ENCODE measurements at regions not wholly inside any gene's neighbourhood (a gene's known extent, or its start where the extent isn't known, plus 50 kb on each side); places are given as distances from the start of the nearest gene placed in this dataset.
"Not testable (repeated sequence)": the region's sequence is repeated elsewhere in the genome, so short reads cannot be mapped to it uniquely, and the experiment has no call there.

DNA sequence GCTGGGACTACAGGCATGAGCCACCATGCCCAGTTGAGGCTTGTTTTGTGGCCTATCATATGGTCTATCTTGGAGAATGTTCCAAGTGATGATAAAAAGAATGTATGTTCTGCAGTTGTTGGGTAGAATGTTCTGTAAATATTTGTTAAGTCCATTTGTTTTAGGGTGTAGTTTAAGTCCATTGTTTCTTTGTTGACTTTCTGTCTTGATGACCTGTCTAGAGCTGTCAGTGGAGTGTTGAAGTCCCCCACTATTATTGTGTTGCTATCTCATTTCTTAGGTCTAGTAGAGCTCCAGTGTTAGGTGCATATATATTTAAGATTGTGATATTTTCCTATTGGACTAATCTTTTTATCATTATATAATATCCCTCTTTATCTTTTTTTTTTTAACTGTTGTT, 284.3 kb upstream of the EXOC2 start:
- not testable (repeated sequence) for DNase-seq

DNA sequence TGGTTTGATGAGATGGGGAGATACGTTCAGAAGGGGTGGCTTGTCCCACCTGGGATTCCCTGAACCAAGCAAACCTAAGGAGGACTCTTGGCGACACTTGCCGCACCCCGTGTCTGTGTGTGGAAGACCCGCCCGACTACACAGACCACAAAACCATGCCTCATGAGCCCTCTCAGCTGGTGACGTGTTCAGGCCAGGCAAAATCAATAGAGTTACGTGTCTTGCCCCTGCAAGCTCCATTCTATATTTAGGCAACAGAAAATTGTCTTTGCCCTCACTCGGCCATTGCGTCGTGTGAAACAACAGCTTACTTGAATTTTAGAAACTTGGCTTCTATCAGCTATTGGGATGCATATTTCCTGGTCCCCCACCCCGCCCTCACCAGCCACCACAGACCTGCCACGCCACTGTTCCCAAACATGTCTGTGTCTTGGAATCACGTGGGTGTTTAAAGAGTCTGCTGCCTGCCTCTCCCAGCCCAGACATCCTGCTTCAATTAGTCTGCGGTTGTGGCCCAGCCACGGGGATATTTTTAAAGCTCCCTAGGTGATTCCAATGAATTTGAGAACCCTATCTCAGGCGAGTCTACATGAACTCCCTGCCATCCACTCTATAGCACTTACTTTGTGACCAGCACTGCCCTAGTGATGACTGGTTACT, 279.2 kb upstream of the EXOC2 start:
- DNase-seq, result no peak

DNA sequence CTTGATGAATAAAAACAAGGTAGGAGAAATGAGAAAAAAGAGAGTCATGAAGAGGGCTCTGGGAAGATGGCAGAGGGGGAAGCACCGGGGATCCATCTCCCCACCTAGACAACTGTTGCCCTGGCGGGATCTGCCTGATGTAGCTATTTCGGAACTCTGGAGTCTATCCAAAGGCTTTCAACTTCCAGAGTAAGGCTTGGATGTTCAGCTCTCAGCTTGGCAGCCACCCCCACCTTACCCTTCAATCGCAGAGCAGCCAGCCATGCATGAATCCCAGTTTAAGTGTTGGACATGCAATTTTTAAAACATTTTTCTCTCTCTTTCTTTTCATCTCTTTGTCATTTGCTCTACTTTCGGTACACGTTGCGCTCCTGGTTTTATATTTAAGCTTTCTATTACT, 275.9 kb upstream of the EXOC2 start:
- DNase-seq, result no peak

DNA sequence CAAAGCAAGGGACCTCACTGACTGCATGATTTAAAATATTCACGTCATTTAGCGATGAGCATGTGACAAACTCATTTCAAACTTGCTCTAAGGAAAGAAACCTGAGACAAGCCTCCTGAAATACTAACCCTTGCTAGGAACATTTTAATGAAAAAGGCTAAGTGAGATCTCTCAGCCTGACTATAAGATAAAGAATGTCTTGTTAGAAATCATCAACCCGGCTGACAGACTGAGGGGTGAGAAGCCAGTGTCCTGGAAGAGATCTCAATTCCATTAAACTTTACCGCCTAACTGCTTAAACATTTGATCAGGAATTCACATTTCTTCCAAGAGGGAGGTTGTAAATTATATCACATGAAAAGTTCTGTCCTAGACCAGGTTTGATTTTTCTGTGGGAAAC, 274.8 kb upstream of the EXOC2 start:
- DNase-seq, result no peak

DNA sequence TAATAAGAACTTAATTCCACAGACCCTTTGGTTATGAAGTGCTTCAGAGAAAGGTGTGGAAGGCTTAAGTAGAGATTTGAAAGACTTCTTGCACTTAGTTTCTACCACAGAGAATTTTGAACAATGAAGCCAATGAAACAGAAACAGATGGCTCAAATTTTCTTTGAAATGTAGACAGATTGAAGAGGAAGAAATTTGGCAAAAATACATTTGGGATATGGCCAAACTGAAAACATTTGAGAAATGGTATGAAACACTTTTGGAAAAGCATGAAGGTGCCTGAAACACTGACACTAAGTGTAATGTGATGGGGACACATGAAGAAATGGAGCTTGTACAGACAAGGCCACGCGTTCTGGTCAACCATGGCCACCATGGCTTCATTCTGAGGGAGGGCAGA, 272.4 kb upstream of the EXOC2 start:
- DNase-seq, result no peak

DNA sequence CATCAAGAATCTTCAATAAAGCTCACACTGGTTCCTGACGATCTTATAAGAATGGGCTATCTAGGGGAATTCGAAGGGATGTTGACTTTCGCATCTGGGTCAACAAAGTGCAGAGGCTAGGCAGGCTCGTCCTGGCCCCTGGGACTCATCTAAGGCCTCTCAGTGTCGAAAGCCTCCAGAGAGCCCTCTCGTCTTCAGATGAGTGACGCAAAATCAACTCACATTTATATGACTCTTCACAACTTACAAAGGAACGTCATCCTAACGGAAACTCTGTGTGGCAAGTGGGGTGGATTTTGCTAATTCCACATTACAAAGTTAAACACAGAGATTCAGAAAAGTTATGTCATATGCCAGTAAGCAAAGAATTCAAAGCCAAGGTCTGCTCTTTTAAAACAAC, 270.5 kb upstream of the EXOC2 start:
- DNase-seq, result no peak

DNA sequence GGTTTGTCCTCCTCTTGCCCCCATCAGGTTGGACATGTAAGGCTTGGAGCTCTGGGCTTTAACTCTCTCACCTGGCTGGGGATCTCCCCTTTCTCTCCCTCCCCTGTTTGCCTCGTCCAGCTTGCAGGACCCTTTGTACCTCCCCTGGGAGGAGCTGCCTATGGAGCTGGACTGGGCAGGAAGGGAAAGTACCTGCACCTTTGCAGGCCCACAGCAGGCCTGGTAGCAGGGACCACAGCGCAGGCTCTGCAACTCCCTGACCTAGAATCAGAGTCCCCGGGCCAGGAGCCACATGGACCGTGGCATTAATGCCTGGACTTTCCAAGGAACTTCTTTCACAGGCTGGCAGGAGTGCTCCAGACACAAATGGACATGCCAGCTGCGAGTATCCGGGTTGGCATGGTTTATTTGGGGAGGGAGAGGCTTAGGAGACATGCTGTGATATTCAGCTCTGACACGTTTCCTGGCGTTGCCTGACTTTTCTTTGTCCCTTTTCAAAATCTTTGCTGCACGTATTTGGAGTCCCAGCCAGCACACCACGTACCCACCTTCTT, 268.5 kb upstream of the EXOC2 start:
- DNase-seq, result no peak

DNA sequence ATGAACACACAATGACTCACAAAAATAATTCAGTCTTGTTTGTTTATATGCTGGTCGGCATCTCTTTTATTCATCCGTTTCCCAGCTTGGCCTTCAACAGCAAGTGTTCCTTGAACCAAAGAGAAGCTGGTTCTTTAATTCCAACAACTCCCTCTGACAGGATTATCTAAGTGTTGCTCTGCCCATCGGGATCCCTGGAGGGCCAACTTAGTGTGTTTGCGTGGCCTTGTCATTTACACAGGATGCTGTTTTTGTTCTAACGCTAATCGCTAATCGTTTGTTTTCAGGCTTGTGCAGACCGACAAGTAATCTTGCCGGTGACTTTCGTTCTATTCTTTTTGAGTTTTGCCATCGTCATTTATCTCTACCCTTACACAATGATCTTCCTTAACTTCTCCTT, 267.4 kb upstream of the EXOC2 start:
- no peak for DNase-seq

DNA sequence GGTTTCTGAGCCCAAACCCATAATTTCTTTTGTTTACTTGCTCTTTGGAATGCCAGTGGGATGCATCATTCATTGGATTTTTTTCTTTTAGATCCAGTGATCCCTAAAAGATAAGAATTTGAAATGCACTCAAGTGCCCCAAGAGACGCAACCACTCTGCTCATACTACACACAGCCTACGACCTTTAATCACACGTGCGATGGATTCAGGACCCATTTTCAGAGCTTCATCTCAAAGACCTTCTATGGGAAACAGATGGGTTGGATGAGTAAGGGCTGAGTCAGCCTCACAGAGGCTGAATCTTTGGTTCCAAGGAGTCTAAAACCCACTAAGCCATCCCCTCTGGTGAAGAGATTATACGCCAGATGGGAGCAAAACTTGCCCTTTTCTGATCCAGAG, 265.5 kb upstream of the EXOC2 start:
- no peak for DNase-seq

DNA sequence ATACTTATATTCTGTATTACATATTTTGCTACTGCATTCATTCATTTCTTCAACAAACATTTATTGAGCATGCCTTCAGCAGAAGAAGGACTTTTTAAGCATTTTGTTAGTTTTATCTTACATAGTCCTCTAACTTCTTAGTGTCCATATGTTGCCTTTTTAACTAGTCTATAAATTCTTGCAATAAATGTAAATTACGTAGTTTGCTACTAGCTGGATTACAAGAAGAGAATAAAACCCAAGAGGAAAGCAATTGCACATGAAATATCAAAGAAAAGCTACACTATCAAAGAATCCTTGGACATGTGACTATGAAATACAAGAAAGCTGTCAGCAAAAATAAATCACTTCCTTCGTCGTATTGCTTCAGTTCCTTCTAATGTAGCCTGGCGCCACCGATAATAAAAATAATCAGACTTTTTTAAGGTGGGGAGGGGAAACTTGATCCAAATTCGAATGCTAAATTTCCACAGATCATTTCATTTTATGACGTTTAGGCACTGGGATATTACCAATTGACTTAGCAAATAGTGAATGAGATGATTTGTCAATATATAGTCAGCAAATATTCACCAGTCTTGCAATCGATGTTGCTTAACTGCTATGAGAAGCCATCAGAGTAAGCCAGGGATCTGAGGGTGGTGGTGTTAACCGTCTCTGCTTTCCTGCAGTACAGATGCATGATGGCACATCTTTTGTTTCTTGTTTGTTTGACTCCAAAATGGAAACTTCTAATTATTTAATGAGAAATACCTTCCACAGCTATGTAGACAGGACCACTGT, 258.7 kb upstream of the EXOC2 start:
- DNase-seq, result no peak

DNA sequence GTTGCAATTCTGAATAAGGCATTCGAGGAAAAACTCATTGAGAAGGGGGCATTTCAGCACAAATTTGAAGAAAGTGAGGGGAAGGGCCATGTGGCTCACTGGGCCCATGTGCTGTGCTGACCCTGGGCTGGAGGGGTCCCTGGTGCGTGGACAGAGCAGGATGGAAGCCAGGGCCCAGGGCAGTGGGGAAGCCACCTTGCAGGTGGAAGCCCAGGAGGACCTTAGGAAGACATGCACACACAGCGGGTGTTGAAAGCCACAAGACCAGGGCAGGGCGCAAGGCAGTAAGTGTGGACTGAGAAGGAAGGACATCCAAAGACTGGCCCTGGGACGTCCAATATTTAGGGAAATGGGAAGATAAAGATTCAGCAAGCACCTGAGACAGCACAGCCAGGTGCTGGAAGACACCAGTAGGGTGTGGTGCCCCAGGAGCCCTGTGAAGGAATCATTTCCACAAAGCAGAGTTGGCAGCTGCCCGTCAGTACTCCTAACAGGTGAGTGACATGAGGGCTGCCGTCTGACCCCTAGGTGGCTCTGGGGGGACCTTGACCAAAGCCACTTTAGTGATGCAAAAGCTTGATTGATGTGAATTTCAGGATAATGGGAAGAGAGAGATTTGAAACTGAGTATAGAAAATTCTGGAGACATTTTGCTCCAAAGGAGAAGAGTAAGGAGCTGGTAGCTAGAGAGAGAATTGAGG, 254.4 kb upstream of the EXOC2 start:
- no peak for DNase-seq

DNA sequence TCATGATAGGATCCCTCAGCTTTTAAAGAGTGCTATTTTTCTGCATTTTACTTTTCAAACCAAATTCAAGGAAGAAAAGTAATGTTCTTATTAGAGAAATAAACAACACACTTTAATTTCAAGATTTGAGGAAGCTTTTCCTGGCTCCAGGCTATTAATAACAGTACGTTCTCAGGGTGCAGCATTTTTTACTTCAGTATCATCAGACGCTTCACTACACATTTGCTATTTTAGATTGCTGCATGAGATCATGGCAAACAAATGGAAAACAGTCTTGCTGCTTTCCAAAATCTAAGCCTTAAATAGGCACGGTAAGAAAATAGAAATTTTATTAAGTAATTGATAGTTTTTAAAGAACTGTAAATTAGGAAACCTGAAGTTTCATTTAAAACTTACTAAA, 253.6 kb upstream of the EXOC2 start:
- DNase-seq, result no peak

DNA sequence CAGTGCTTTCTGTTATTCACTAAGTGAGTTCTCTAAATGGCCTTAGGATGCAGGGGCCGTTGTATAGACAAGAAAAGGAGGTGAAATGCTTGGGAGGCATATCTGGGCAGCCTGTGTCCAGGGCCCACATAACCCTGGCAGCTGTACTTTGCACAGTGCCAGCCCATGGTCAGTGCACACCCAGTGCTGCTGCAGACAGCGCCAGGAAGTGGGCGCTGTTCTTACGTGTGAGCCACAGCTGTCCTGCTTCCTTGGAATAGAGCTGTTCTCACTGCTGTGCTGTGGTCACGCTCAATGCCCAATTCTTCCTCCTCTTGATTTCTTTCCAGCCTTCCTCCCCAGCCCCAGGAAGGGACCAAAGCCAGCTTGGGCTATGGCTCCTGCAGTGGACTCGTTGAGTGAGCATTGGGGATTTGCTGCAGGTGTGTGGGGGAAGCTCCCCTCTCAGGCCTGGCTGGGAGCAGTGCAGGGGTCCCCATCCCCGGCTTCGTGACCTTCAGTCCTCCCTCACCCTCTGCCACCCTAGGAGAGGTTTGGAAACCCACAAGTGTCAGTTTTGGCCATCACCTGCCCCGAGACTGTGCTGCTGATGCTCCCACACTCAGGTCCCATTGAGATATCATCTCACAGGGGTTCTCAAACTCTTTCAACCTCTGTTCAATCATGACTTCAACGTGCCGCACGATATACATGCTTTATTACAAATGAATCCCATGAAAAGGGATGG, 246.8 kb upstream of the EXOC2 start:
- no peak for DNase-seq

DNA sequence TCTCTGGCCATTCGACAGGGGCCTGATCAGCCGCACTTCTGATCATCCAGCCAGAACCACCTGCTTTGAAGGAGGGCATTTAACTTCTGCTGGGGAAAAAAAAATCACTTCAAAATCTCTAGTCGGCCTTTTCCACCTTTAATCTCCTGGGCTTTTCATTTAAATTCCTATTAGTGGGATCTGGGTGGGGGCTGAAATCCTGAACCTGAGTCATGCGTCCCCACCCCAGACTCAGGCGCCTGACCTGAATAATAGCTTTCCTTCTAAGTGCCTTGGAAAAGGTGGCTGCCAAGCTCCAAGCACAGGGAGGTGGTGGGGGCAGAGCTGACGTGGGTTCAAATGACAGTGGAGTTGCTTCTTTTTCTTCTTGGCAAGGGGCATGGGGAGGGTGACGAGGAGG, 246.0 kb upstream of the EXOC2 start:
- no peak for DNase-seq

DNA sequence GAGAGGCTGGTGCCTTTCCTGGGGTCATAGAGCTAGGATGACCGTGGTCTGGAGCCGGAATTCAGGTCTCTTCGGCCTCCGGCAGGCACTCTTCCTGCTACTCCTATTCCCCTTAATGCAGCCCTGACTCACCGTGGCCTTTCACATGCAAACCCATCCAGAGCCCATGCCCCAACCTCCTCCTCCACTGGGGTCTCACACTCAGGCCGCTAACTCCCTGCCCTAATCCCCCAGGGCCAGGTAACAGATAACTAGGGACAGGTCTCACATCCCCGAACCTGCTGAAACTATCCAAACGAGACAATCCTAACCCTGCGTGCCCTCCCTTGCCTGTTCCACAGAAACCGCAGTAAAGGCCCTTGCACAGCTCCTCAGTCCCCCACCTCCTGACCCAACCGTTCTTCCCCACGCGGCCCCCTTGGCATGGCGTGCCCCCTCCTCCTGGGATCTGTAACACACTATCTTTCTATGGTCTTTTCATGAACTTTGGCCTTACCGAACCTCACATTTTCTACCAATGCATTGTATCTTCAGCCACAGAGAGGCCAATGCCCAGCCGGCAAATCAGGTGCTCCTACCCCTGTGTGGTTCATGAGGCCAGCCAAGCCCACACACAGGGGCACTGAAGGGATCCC, 245.4 kb upstream of the EXOC2 start:
- DNase-seq, result no peak

DNA sequence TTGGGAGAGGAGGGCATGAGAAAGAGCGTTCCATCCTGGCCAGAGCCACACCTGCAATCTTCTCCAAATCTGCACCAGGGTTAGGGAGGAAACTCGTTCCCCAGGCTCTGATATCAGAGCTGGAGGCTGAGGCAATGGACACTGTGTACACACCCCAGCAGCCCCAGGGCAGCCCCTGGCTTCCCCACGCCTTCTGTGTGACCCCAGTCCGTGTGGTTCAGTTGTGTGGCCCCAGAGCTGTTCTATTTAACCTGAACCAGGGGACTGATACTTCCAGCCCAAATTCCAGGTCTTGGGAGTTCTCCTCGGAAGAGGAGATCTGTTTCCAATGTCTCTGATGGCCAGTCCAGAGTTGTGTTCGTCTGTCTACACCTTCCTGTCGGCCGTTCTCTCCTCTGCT, 242.6 kb upstream of the EXOC2 start:
- no peak for DNase-seq

DNA sequence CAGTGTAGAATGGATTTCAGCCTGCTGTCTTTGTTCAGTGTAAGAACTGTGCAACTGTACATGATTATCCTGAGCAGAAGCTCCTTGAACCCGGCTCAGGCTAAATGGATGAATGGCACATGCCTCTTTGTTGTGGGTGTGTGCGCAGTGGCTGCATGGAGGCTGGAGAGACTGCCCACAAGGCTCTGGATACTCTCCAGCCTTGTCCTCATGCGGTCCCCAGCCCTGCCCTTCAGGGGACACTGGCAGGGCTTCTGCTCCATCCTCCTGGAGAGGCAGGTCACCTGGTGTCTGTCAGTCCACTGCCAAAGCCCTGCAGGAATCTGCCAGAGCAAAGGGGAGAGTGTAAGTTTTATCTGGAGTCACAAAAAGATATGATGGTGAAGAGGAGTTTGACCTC, 241.7 kb upstream of the EXOC2 start:
- no peak for DNase-seq

DNA sequence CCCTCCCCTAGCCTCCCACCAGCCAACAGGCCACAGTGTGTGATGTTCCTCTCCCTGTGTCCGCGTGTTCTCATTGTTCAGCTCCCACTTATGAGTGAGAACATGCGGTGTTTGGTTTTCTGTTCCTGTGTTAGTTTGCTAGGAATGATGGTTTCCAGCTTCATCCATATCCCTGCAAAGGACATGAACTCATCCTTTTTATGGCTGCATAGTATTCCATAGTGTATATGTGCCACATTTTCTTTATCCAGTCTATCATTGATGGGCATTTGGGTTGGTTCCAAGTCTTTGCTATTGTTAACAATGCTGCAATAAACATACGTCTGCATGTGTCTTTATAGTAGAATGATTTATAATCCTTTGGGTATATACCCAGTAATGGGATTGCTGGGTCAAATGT, 239.0 kb upstream of the EXOC2 start:
- not testable (repeated sequence) for DNase-seq

DNA sequence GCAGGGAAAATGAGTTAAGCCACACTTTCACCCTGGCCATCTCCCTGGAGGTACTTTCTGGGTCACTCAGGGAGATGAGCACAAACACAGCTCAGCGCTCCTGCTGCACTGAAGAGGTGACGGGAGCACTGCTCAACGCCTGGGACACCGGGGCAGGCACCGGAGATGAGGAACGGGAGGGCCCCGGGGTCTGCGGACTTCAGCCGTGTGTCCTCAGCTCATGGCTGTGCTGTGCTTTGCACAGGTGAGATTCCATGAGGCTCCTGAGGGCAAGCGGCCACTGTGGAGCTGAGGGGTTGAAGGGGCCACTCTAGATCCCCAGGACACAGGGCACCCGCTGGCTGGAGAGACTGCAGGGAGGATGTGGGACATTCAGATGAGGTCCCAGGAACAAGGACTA, 234.2 kb upstream of the EXOC2 start:
- no peak for DNase-seq

DNA sequence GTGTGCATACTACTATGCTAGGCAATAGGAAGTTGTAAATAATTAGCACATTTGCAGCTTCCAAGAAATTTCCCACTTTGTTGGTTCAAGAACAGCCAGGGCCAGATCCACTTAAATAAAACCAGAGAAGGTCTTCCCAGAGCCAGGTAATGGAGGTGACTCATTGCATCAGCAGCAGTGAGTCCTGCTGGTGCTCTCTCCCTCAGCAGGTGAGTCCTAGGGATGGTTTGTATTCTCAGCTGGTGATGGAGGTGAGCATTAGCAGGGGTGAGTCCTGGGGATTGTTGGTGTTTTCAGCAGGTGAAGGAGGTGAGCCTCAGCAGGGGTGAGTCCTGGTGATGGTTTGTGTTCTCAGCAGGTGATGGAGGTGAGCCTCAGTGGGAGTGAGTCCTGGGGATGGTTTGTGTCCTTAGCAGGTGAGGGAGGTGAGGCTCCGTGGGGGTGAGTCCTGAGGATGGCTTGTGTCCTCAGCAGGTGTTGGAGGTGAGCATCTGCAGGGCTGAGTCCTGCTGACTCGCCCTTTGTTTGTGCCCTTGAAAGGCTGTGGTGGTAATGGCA, 232.8 kb upstream of the EXOC2 start:
- no peak for DNase-seq

DNA sequence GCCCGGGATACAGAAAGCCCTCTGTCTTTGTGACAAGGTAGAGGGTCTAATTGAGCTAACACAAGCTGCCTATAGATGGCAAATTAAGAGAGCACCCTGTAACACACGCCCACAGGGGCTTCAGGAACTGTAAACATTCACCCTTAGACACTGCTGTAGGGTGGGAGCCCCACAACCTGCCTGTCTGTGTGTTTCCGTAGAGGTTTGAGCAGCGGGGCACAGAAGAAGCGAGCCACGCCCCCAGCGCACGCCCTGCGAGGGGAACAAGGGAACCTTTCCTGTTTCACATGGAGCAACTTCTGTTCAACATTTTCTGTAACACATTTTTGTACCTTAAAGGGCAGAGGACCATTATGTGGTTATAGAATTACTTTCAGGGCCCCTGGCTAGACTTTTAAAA, 231.7 kb upstream of the EXOC2 start:
- no peak for DNase-seq

DNA sequence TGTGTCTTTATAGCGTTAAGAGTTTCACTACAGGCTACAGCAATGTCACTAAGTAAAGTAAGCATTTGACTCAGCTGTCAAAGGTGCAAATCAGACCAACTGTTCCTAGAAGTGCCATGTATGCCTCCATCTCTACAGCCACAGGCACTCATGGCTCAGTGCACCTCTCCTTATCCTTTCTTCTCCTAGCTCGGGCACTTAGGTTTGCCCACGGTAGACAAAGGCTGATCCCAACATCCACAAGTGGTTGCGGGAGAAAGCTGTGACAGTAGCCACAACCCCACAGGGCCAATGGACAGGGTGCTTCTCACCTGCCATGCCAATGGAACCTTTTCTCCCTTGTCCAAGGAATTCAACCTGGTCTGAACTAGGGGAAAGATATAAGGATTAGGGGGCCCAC, 228.5 kb upstream of the EXOC2 start:
- no peak for DNase-seq
